ENCODE measurements at regions not wholly inside any gene's neighbourhood (a gene's known extent, or its start where the extent isn't known, plus 50 kb on each side); places are given as distances from the start of the nearest gene placed in this dataset.
"Not testable (repeated sequence)": the region's sequence is repeated elsewhere in the genome, so short reads cannot be mapped to it uniquely, and the experiment has no call there.

- DNase-seq (ENCODE audit: low read depth) = no peak
- no peak overlapping the region for H3K4me3 ChIP-seq (ENCODE audit: low read depth, low read length)
- TF ChIP-seq MYC (IDR thresholded peaks at IDR 0.05; ENCODE audit: low read depth, low read length) (no peak), MAX (IDR thresholded peaks at IDR 0.05; ENCODE audit: low read depth, low read length) (no peak), POLR2A (IDR thresholded peaks at IDR 0.05; ENCODE audit: extremely low read depth, insufficient read length) (no peak)
- TF ChIP-seq, protein P1, sequence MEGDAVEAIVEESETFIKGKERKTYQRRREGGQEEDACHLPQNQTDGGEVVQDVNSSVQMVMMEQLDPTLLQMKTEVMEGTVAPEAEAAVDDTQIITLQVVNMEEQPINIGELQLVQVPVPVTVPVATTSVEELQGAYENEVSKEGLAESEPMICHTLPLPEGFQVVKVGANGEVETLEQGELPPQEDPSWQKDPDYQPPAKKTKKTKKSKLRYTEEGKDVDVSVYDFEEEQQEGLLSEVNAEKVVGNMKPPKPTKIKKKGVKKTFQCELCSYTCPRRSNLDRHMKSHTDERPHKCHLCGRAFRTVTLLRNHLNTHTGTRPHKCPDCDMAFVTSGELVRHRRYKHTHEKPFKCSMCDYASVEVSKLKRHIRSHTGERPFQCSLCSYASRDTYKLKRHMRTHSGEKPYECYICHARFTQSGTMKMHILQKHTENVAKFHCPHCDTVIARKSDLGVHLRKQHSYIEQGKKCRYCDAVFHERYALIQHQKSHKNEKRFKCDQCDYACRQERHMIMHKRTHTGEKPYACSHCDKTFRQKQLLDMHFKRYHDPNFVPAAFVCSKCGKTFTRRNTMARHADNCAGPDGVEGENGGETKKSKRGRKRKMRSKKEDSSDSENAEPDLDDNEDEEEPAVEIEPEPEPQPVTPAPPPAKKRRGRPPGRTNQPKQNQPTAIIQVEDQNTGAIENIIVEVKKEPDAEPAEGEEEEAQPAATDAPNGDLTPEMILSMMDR (IDR thresholded peaks at IDR 0.05; ENCODE audit: low read depth, low read length) = no peak
Observed at GRCh38 chr2:62641936-62642335, 63.6 kb upstream of the EHBP1 start.

GRCh38 chr2:62641410-62641843 lies 64.1 kb upstream of the EHBP1 start:
- TF ChIP-seq MYC (IDR thresholded peaks at IDR 0.05; ENCODE audit: low read depth, low read length) (no peak), POLR2A (IDR thresholded peaks at IDR 0.05; ENCODE audit: extremely low read depth, insufficient read length) (no peak), MAX (IDR thresholded peaks at IDR 0.05; ENCODE audit: low read depth, low read length) (no peak)
- TF ChIP-seq, protein P1 (IDR thresholded peaks at IDR 0.05; ENCODE audit: low read depth, low read length) = no peak
- DNase-seq (ENCODE audit: low read depth) = no peak

GRCh38 chr2:62631160-62632085 lies 74.1 kb upstream of the EHBP1 start:
- TF ChIP-seq MYC (IDR thresholded peaks at IDR 0.05; ENCODE audit: low read depth, low read length) = no peak
- TF ChIP-seq POLR2A (IDR thresholded peaks at IDR 0.05; ENCODE audit: extremely low read depth, insufficient read length) = no peak
- TF ChIP-seq MAX (IDR thresholded peaks at IDR 0.05; ENCODE audit: low read depth, low read length) = no peak
- TF ChIP-seq, protein P1 (IDR thresholded peaks at IDR 0.05; ENCODE audit: low read depth, low read length) = no peak
- no peak for DNase-seq (ENCODE audit: low read depth)
- no peak overlapping the region for H3K4me3 ChIP-seq (ENCODE audit: low read depth, low read length)

More at GRCh38 chr2:62641410-62641843, 64.1 kb upstream of the EHBP1 start:
- H3K4me3 ChIP-seq (ENCODE audit: low read depth, low read length) = no peak overlapping the region

GRCh38 chr2:62630206-62630605 lies 75.3 kb upstream of the EHBP1 start:
- DNase-seq (ENCODE audit: low read depth); H3K4me3 ChIP-seq (ENCODE audit: low read depth, low read length): not testable (repeated sequence)

- H3K4me3 ChIP-seq (ENCODE audit: low read depth, low read length); DNase-seq (ENCODE audit: low read depth): not testable (repeated sequence)
Observed at GRCh38 chr2:62629310-62629709, 76.2 kb upstream of the EHBP1 start.

DNA sequence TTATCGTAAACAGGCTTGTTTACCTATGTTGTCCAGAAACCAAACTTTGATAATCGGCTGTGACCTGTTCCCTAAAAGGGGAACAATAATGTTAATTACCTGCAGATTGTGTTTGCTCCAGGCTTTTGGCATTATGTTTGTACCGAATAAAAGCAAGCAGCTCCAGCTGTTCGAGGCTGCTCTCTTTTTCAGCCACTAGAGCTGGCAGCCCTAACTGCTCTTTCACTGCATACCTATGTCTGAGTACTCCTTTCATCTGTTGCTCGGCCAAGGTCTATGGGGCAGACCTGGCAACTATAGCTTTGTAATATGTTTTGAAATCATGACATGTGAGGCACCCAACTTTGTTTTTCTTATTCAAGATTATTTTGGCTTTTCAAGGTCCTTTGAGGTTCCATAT lies 77.8 kb upstream of the EHBP1 start:
- H3K4me3 ChIP-seq (ENCODE audit: low read depth, low read length) = no peak overlapping the region
- TF ChIP-seq POLR2A (IDR thresholded peaks at IDR 0.05; ENCODE audit: extremely low read depth, insufficient read length) (no peak), MYC (IDR thresholded peaks at IDR 0.05; ENCODE audit: low read depth, low read length) (no peak), MAX (IDR thresholded peaks at IDR 0.05; ENCODE audit: low read depth, low read length) (no peak)
- TF ChIP-seq, protein P1 (IDR thresholded peaks at IDR 0.05; ENCODE audit: low read depth, low read length) = no peak
- DNase-seq (ENCODE audit: low read depth) = no peak

- H3K4me3 ChIP-seq (ENCODE audit: low read depth, low read length) = no peak overlapping the region
Observed at GRCh38 chr2:62624855-62625254, 80.7 kb upstream of the EHBP1 start.

GRCh38 chr2:62616486-62616885 lies 89.0 kb upstream of the EHBP1 start:
- not testable (repeated sequence) for H3K4me3 ChIP-seq (ENCODE audit: low read depth, low read length); DNase-seq (ENCODE audit: low read depth)

More at GRCh38 chr2:62624855-62625254, 80.7 kb upstream of the EHBP1 start:
- TF ChIP-seq, protein P1 (IDR thresholded peaks at IDR 0.05; ENCODE audit: low read depth, low read length) = no peak
- TF ChIP-seq MAX (IDR thresholded peaks at IDR 0.05; ENCODE audit: low read depth, low read length) = no peak
- TF ChIP-seq POLR2A (IDR thresholded peaks at IDR 0.05; ENCODE audit: extremely low read depth, insufficient read length) = no peak
- TF ChIP-seq MYC (IDR thresholded peaks at IDR 0.05; ENCODE audit: low read depth, low read length) = no peak
- no peak for DNase-seq (ENCODE audit: low read depth)
